Liver (tissue), 3 donors: ENCODE measurements at regions not wholly inside any gene's neighbourhood (a gene's known extent, or its start where the extent isn't known, plus 50 kb on each side); places are given as distances from the start of the nearest gene placed in this dataset.

Experiments
- ATF3 ChIP-seq: IDR thresholded peaks from 2 replicates; pipeline ENCODE4 v1.6.1; 2016; ENCODE audit warnings: antibody characterized with exemption
- CTCF ChIP-seq: fragments of 150-350 bp; IDR thresholded peaks from 2 replicates; pipeline ENCODE4 v1.5.1; 2017; ENCODE audit warnings: improper control_type of control experiment, low read depth, low read length; ENCODE audit not compliant: missing input control
- GABPA ChIP-seq, 2 donors: IDR thresholded peaks in 1 of 2; conservative IDR thresholded peaks in 1 of 2; 2 replicates each; pipeline ENCODE4 v1.6.1; 2016; ENCODE audit warnings: antibody characterized with exemption in 2 of 2, mild to moderate bottlenecking in 1 of 2, moderate library complexity in 1 of 2
- HNF4G ChIP-seq: IDR thresholded peaks from 2 replicates; pipeline ENCODE4 v1.6.1; 2016; ENCODE audit warnings: antibody characterized with exemption
- MAX ChIP-seq: IDR thresholded peaks from 2 replicates; pipeline ENCODE4 v1.6.1; 2016; ENCODE audit warnings: antibody characterized with exemption
- NR2F2 ChIP-seq: IDR thresholded peaks from 2 replicates; pipeline ENCODE4 v1.6.1; 2016; ENCODE audit warnings: antibody characterized with exemption
- RAD21 ChIP-seq, 2 donors: IDR thresholded peaks; 2 replicates each; pipeline ENCODE4 v1.6.1; 2016; ENCODE audit warnings: antibody characterized with exemption in 2 of 2, mild to moderate bottlenecking in 2 of 2
- REST ChIP-seq: IDR thresholded peaks from 2 replicates; pipeline ENCODE4 v1.6.1; 2016; ENCODE audit warnings: antibody characterized with exemption, mild to moderate bottlenecking
- RXRA ChIP-seq, 2 donors: IDR thresholded peaks; 2 replicates each; pipeline ENCODE4 v1.6.1; 2017 to 2018; ENCODE audit warnings: antibody characterized with exemption in 2 of 2, mild to moderate bottlenecking in 1 of 2
- SP1 ChIP-seq: IDR thresholded peaks from 2 replicates; pipeline ENCODE4 v1.6.1; 2018; ENCODE audit warnings: antibody characterized with exemption, mild to moderate bottlenecking
- TAF1 ChIP-seq: conservative IDR thresholded peaks from 2 replicates; pipeline ENCODE4 v1.6.1; 2016; ENCODE audit warnings: antibody characterized with exemption, mild to moderate bottlenecking
- YY1 ChIP-seq: IDR thresholded peaks from 2 replicates; pipeline ENCODE4 v1.6.1; 2016; ENCODE audit warnings: antibody characterized with exemption, mild to moderate bottlenecking
- ZBTB33 ChIP-seq: IDR thresholded peaks from 2 replicates; pipeline ENCODE4 v1.6.1; 2016; ENCODE audit warnings: antibody characterized with exemption
- donor health status: healthy.
- donor health status: healthy.

- TF ChIP-seq YY1: no peak
- TF ChIP-seq TAF1: no peak
- TF ChIP-seq CTCF: no peak
- no peak for TF ChIP-seq GABPA (IDR thresholded peaks at IDR 0.05 in 1 of 2, conservative IDR thresholded peaks at IDR 0.05 in 1 of 2)
- TF ChIP-seq REST: no peak
- TF ChIP-seq MAX: no peak
- TF ChIP-seq RAD21 (IDR thresholded peaks at IDR 0.05): no peak
- no peak for TF ChIP-seq ZBTB33
- no peak for TF ChIP-seq SP1
- TF ChIP-seq ATF3: no peak
- no peak for TF ChIP-seq HNF4G
- TF ChIP-seq NR2F2: no peak
- TF ChIP-seq RXRA (IDR thresholded peaks at IDR 0.05): no peak
Measured at GRCh38 chr6:8243475-8243874, 141.1 kb upstream of the EEF1E1 start.
